Motor neuron (in vitro differentiated cells): ENCODE measurements at regions not wholly inside any gene's neighbourhood (a gene's known extent, or its start where the extent isn't known, plus 50 kb on each side); places are given as distances from the start of the nearest gene placed in this dataset.

ENCODE experiments used
- ATAC-seq, 8 experiments: fragments of 200-7000 bp; cut with Tn5 transposase; replicated peaks in 6 of 8; 2 replicates each; pipeline ENCODE4 v1.8.0; 2021; ENCODE audit warnings: mild to moderate bottlenecking in 8 of 8, moderate library complexity in 8 of 8
- H3K27ac ChIP-seq, 2 donors: fragments of 250-450 bp; sonication (Bioruptor Pico); 2 replicates each; pipeline ENCODE4 v1.9.0; 2021; ENCODE audit warnings: antibody characterized with exemption in 2 of 2, mild to moderate bottlenecking in 2 of 2, moderate library complexity in 1 of 2
- H3K4me1 ChIP-seq, 2 donors: fragments of 250-450 bp; sonication (Bioruptor Pico); replicated peaks in 1 of 2; 2 replicates each; pipeline ENCODE4 v1.6.1; 2021; ENCODE audit warnings: antibody characterized with exemption in 2 of 2, mild to moderate bottlenecking in 2 of 2, moderate library complexity in 1 of 2
- H3K4me3 ChIP-seq, 5 donors: fragments of 250-450 bp; sonication (Bioruptor Pico); 2 replicates each; pipeline ENCODE4 v1.9.0; 2021; ENCODE audit warnings: antibody characterized with exemption in 5 of 5, mild to moderate bottlenecking in 5 of 5, moderate library complexity in 4 of 5
- WGBS, 10 experiments: fragments of 450-650 bp; shearing (Covaris generic); methylation state at CpG; one replicate each; pipeline ENCODE4 v1.0.0; 2022; 5-methylcytosine and 5-hydroxymethylcytosine counted together
- in situ Hi-C, 9 experiments: fragments of 400-800 bp; cut with MboI; loops; one replicate each; pipeline ENCODE4 v1.15.0; 2021; ENCODE audit warnings: low sequenced_read_pairs in 9 of 9, low pct_unique_long_range_greater_than_20kb in 2 of 9; ENCODE audit not compliant: unreplicated experiment in 9 of 9

DNA sequence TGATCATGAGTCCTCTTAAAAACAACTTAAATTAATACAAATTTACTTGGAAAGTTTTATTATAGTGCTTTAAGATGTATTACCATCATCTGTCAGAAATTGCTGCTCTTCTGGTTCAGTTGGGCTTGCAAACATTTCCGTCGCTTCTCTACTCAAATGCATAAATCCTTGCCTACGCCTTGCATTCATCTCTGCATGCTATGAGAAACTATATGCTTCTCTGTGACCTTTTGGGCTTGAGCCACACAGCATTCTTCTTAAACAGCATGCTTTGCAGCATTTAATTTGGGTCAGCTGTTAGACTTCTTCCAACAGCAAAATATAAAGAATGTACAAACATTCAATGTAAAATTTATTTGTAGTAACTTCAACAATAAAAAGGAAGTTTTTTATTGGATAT is 305.7 kb upstream of the FLRT2 start:
- WGBS, 10 experiments = 20 to 88% (median 75%) methylated on average over 1 to 3 of the region's 3 CpGs; no CpG with 5 or more reads in 3 of the 10 experiments
- no peak overlapping the region for H3K27ac ChIP-seq
- H3K4me3 ChIP-seq = no peak overlapping the region
- in situ Hi-C loops = loop anchor here in 1 of 9 experiments (25.0 kb wide), 1 partner anchor 288 kb away; no protein-coding TSS in a partner anchor
- no peak for ATAC-seq
- H3K4me1 ChIP-seq = peaks cover 3 to 9% of the 10 kb centered on the region in 2 donors

DNA sequence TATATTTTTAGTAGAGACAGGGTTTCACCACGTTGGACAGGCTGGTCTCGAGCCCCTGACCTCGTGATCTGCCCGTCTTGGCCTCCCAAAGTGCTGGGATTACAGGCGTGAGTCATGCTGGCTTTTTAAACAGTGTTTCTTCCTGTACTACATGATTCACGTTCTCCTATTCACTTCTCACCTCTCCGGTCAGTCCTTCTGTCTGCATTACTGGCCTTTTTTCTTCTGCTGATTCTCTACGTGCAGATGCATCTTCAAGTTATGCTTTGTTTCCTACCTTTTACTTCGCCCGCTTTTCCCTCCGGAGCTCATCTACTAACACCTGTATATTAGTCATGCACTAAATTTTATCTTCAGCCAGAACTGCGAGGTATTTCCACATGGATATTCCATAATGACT is 296.2 kb upstream of the FLRT2 start:
- in situ Hi-C loops = no loop called here
- WGBS, 10 experiments = 50 to 93% (median 86%) methylated on average over 3 to 12 of the region's 12 CpGs; no CpG with 5 or more reads in 1 of the 10 experiments
- peak in 2 of 8 experiments; percentile 34 to 82 for ATAC-seq

DNA sequence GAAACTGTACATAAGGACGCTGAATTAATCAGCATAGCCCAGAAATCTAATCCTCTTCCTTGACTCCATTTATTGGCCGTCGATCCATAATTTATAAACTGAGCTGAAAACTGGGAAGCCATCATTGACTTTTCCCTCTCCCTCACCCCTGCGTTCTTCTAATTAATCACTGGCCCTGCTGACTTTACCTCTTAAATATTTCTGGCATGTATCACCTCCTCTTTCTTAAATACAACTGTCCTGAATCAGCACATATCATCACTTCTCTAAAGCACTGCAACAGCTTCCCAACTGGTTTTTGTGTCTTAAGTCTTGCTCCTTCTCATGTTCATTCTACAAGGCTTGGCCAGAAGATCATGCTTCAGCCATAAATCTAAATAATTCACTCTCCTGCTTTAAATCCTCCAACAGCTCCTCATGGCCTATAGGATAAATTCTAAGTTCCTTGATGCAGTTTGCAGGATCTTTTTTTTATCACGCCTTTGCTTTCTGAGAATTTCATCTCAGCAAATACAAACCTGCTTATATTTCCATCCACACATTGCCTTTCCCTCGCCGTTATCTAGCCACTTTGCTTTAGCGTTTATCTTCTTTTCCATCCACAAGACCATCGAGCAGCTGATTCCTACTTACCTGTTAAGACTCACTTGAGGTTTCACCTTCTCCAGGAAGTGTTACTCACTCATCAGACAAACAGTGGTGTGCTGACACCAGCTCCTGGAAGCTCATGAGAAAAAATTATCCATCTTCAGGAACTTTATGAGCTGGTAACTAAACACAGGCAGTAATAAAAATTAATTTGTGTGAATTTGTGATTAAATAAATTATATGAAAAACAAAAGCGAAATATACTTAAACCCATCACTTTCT is 295.6 kb upstream of the FLRT2 start:
- in situ Hi-C loops = no loop called here
- 74 to 100% (median 93%) methylated on average over 3 to 10 of the region's 10 CpGs for WGBS, 10 experiments
- Histone ChIP-seq H3K27ac (no peak overlapping the region), H3K4me3 (no peak overlapping the region), H3K4me1 (peaks cover 0 to 1% of the 10 kb centered on the region in 2 donors)
- no peak for ATAC-seq

More for the DNA sequence above, 296.2 kb upstream of the FLRT2 start:
- no peaks in the 10 kb centered on the region for H3K4me1 ChIP-seq
- no peak overlapping the region for H3K27ac ChIP-seq
- no peak overlapping the region for H3K4me3 ChIP-seq

DNA sequence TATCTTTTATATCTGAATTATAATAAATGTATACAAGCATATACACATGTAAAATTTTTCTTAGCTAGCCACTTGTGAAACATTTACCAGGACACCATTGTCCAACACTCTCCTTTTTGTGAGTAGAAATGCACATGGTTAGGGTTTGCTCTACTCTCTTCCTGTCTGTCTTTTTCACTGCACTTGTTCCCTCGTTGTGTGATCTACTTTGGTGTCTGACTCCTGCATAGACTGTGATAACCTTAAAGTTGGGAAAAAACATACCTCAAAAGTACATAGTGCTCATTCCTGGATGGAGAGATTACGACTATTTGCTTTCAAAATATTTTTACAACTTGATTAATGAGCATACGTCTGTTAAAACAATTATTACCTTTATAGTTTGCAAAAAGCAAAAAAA is 294.1 kb upstream of the FLRT2 start:
- Histone ChIP-seq H3K4me3 (no peak overlapping the region), H3K4me1 (peaks cover 0 to 3% of the 10 kb centered on the region in 2 donors), H3K27ac (no peak overlapping the region)
- in situ Hi-C loops = no loop called here
- WGBS, 10 experiments = 39 to 95% (median 84%) methylated on average over 1 to 3 of the region's 3 CpGs
- ATAC-seq = peak in 1 of 8 experiments; percentile 37

DNA sequence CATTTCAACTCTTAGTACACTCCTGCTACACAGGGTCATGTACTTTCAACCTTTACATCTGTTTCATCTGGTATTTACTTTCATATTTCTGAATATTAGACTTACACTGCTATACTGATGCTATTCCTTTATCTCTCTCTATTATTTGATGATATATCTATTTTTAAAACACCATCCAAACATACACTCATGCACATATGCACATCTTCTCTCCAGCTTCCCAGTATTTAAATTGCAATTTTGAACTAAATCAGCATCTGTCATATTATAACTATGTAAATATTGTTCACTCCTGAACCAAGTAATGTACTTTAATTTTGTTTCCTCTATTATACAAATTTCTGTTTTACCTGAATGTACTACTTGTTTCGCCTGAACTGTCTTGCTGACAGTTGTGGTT is 293.6 kb upstream of the FLRT2 start:
- peak in 3 of 8 experiments; percentile 66 to 86 (median 69) for ATAC-seq
- Histone ChIP-seq H3K4me3 (no peak overlapping the region), H3K27ac (no peak overlapping the region), H3K4me1 (peaks cover 0 to 4% of the 10 kb centered on the region in 2 donors)
- in situ Hi-C loops = no loop called here
- 0 to 82% (median 60%) methylated on average over 1 of the region's 1 CpG; no CpG with 5 or more reads in 4 of the 10 experiments for WGBS, 10 experiments

DNA sequence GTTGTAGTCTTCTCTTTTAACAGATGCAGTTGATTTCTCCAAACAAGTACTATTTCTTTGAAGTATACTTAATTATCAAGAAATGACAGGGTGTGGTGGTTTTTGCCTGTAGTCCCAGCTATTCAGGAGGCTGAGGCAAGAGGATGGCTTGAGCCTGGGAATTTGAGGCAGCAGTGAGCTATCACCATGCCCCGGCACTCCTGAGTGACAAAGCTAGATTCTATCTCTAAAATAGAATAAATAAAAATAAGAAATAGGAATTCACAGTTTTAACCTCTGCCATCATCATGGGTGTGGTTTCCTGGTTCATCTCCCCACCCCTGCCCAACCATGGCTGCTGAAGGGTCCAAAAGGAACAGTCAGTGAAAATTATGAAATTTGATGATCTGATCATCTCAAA is 290.2 kb upstream of the FLRT2 start:
- no peak overlapping the region for H3K27ac ChIP-seq
- in situ Hi-C loops = no loop called here
- no peak overlapping the region for H3K4me3 ChIP-seq
- ATAC-seq = peak in 2 of 8 experiments; percentile 21 to 62
- peaks cover 0 to 4% of the 10 kb centered on the region in 2 donors for H3K4me1 ChIP-seq
- WGBS, 10 experiments = 11 to 100% (median 86%) methylated on average over 1 of the region's 1 CpG; no CpG with 5 or more reads in 3 of the 10 experiments

DNA sequence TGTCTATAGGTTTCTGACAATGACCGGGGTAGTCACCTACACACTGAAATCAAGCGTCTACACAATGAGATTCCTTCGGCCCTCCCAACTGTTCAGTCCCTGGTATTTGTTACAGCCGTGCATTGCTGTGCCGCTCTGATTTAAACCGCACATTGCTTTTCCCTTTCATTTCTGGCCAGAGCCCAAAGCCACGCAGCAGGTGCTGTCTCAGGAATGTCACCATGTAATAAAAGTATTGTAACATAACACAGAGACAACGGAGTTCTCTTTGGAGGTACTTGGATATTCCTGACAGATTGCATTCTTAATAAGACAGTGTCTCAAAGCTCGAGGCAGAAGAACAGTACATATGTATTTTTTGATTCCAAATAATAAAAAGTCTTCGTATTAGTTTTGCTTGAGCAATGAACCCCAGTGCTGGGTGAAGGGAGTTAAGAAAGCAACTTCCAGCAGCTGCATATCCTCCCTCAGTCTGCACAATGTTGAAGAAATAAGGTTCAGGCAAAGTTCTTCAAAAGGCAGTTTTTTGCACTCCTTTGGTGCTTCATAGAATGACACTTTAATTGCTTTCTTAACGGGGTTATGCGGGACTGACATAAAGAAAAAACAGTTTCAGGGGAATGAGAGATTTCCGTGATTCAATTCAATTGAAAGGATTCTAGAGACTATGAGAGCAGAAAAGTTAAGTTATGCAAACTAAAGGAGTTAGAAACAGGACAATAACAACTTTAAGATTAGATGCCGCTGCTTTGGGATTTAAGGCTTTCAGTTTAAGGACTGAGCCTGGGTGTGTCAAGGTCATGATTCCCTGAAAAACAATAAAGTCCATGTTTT is 288.7 kb upstream of the FLRT2 start:
- H3K27ac ChIP-seq = no peak overlapping the region
- peaks cover 0 to 4% of the 10 kb centered on the region in 2 donors for H3K4me1 ChIP-seq
- H3K4me3 ChIP-seq = no peak overlapping the region
- no peak for ATAC-seq
- WGBS, 10 experiments = 36 to 89% (median 78%) methylated on average over 3 to 13 of the region's 14 CpGs
- in situ Hi-C loops = no loop called here

DNA sequence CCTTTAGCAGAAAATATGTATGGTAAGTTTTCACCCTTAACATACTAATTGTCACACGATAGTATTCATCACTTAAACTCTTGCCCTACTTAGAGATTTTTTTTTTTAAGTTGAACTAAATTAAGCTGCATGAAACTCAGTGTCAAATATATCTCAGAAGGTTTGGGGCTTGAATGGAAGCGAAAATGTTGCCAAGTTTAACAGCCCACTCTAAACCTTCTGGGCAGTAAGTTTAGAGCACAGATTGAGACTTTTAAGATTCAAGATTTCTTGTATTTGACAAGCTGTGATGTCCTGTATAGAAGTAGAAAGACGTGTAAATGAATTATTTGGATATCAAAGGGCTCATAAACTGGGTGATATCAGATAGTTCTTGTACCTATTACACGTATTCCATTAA is 287.3 kb upstream of the FLRT2 start:
- in situ Hi-C loops = no loop called here

DNA sequence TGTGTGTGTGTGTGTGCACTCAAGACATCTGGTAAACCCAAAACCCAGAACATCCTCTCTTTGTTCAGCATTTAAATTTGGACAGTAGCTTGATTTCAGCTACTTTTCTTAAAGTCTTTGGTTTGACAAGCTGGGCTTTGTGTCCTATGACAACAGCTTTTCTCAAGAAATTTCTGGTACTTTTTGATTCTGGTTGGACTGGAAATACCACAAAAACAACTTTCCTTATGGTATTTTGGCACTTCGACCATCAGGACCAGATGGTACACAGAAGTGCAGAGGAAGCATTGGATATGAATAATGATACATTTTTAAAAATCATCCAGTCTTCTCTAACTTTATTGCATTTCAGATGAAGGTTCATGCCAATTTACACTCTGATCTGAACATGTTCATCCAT is 286.6 kb upstream of the FLRT2 start:
- Histone ChIP-seq H3K4me1 (peaks cover 0 to 4% of the 10 kb centered on the region in 2 donors), H3K4me3 (no peak overlapping the region), H3K27ac (no peak overlapping the region)
- no peak for ATAC-seq
- in situ Hi-C loops = no loop called here
- 50 to 100% (median 90%) methylated on average over 1 of the region's 1 CpG; no CpG with 5 or more reads in 3 of the 10 experiments for WGBS, 10 experiments

More for the DNA sequence above, 287.3 kb upstream of the FLRT2 start:
- Histone ChIP-seq H3K4me3 (no peak overlapping the region), H3K27ac (no peak overlapping the region), H3K4me1 (peaks cover 0 to 4% of the 10 kb centered on the region in 2 donors)
- 40 to 94% (median 81%) methylated on average over 1 to 4 of the region's 4 CpGs for WGBS, 10 experiments
- ATAC-seq = no peak

DNA sequence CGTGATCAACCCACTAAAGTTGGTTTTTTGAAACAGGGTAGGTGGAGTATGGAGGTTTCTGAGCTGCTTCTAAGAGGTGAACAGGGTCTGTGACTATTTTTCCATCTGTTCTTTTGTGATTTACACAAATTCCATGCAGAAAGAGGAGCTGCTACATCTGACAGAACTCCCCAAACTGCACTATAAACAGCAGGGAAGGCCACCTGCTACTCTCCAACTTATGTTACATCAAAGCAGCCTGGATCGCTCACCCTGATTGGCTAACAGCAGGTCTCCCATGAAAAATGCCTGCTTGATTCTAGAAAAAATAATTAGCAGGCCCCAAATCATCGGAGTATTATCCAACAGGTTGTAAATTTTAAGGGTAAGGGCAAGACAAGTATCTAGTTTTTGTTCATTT is 282.9 kb upstream of the FLRT2 start:
- in situ Hi-C loops = no loop called here
- Histone ChIP-seq H3K4me3 (no peak overlapping the region), H3K27ac (no peak overlapping the region), H3K4me1 (peaks cover 3 to 5% of the 10 kb centered on the region in 2 donors)
- no peak for ATAC-seq
- WGBS, 10 experiments = 44 to 100% (median 80%) methylated on average over 1 to 3 of the region's 3 CpGs; no CpG with 5 or more reads in 1 of the 10 experiments

DNA sequence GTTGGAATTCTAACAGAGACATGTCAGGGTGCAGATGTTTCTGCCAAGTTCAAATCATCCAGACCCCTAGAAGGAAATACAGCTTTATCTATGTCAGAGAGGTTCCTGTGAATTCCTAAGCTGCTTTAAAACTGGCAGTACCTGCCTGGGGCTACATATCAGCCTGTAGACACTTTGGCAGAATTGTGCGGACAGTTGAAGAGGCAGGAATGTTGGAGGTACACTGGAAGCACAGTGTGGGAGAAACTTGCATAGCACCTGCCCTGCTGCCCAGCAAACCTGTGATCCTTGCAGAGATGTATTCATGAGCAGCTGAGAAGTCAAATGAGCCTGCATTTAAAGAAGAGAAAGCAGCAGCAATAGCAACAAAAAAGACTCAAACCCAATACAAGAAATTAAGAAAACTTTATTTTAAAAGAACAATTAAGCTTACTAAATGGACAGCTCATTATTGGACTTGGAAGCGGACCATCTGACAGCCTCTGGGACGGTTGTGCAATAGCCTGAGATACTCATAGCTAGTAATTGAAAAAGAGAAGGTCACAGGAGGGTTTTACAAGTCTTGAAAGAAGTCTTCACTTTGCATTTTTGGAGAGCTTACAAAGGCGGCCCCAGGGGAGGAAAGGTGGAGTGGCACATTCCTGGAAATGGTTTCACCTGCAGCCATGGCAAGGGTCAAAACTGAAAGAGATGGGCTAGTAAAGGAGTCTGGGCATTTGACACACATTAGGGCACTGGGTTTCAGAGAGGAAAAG is 280.9 kb upstream of the FLRT2 start:
- no peak for ATAC-seq
- Histone ChIP-seq H3K4me1 (peaks cover 3 to 5% of the 10 kb centered on the region in 2 donors), H3K4me3 (no peak overlapping the region), H3K27ac (no peak overlapping the region)
- WGBS, 10 experiments = 57 to 100% (median 90%) methylated on average over 1 to 4 of the region's 4 CpGs
- in situ Hi-C loops = no loop called here

DNA sequence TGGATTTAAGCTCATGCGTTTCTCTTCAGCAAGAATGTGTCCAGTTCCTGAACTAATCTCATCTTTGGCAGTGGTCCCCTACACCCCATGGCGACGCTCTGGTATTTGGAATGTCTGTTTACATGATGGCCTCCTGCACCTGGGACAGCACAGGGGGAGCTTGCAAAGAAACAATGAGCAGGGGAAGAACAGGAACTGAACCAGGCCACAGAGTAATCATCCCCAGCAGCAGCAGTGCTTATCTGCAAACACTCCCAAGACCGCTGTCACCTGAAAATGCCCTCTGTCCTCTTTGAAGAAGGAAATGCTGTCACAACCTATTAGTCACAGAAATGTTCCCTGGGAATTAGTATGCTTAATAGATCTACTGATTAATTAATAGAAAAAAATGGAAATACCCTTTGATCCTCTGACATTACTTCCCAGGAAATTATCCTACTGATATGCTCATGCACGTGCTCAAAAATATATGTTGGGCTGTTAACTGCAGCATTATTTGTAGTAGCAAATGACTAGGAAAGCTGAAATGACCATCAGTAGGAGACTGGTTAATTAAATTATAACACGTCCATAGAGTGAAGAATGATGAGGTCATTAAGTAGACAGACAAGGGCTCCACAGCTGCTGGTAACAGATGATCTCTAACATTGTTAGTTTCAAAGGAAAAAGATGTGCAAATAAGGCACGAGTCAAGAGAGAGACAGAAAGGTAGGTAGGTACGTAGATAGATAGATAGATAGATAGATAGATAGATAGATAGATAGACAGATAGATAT is 279.3 kb upstream of the FLRT2 start:
- H3K4me3 ChIP-seq = no peak overlapping the region
- 49 to 86% (median 62%) methylated on average over 3 to 8 of the region's 8 CpGs; no CpG with 5 or more reads in 1 of the 10 experiments for WGBS, 10 experiments

More for the DNA sequence above, 279.3 kb upstream of the FLRT2 start:
- no peak overlapping the region for H3K27ac ChIP-seq
- H3K4me1 ChIP-seq = peaks cover 3 to 5% of the 10 kb centered on the region in 2 donors
- ATAC-seq = peak in 3 of 8 experiments; percentile 42 to 97 (median 58)
- in situ Hi-C loops = no loop called here
